IMR-90 (cell line): ENCODE measurements at regions not wholly inside any gene's neighbourhood (a gene's known extent, or its start where the extent isn't known, plus 50 kb on each side); places are given as distances from the start of the nearest gene placed in this dataset.

ENCODE experiments used
- ATAC-seq: fragments of 200-7000 bp; cut with Tn5 transposase; 2 replicates; pipeline ENCODE4 v1.9.1; 2020; ENCODE audit warnings: low read depth, mild to moderate bottlenecking, moderate library complexity
- BruUV-seq: library from RNA; stranded (reverse); fragments of 400-500 nt; replicated peaks from 2 replicates; lab custom pipeline; 2021; lab: Mats Ljungman, UMichigan
- CTCF ChIA-PET: fragments of 300-600 bp; formaldehyde crosslinking; extraction: SDS; loops from one replicate; lab custom pipeline; 2021; ENCODE audit warnings: antibody characterized with exemption; lab: Yijun Ruan, JAX
- POLR2A ChIA-PET: fragments of 300-600 bp; sonication (Branson Sonifier 250); formaldehyde crosslinking; loops from one replicate; lab custom pipeline; 2022; ENCODE audit warnings: antibody characterized with exemption; ENCODE audit not compliant: unreplicated experiment; lab: Charles Lee
- DNase-seq: peaks from one replicate; pipeline ENCODE4 v3.0.0; 2013
- H2AFZ ChIP-seq: replicated peaks from 2 replicates; pipeline ENCODE3; 2013; ENCODE audit warnings: low read length, mild to moderate bottlenecking; ENCODE audit not compliant: poor library complexity
- H2AK5ac ChIP-seq: 2 replicates; pipeline ENCODE4 v1.6.1; 2013; ENCODE audit warnings: low read depth, low read length, inconsistent platforms
- H2AK9ac ChIP-seq: replicated peaks from 2 replicates; pipeline ENCODE3; 2013; ENCODE audit warnings: mild to moderate bottlenecking, low read depth, low read length, moderate library complexity; ENCODE audit not compliant: poor library complexity
- H2BK120ac ChIP-seq: 2 replicates; pipeline ENCODE4 v1.6.1; 2013; ENCODE audit warnings: low read depth, low read length, inconsistent platforms
- H2BK15ac ChIP-seq: 3 replicates; pipeline ENCODE4 v1.6.1; 2013; ENCODE audit warnings: low read depth, low read length, inconsistent platforms
- H2BK20ac ChIP-seq: 2 replicates; pipeline ENCODE4 v1.6.1; 2013; ENCODE audit warnings: low read depth, mild to moderate bottlenecking, inconsistent platforms, low read length, moderate library complexity
- H2BK5ac ChIP-seq: 2 replicates; pipeline ENCODE4 v1.6.1; 2013; ENCODE audit warnings: mild to moderate bottlenecking, low read depth, low read length, inconsistent platforms; ENCODE audit not compliant: poor library complexity, severe bottlenecking
- H3K14ac ChIP-seq: replicated peaks from 2 replicates; pipeline ENCODE4 v1.6.1; 2013; ENCODE audit warnings: low read depth, low read length, inconsistent platforms
- H3K18ac ChIP-seq: 2 replicates; pipeline ENCODE4 v1.6.1; 2013; ENCODE audit warnings: low read depth, low read length, control low read depth
- H3K23ac ChIP-seq: 2 replicates; pipeline ENCODE4 v1.6.1; 2013; ENCODE audit warnings: low read depth, low read length, inconsistent platforms
- H3K27ac ChIP-seq: 2 replicates; pipeline ENCODE4 v1.5.1; 2013; ENCODE audit warnings: mild to moderate bottlenecking, control low read depth, low read length; ENCODE audit not compliant: insufficient read depth
- H3K27me3 ChIP-seq: 2 replicates; pipeline ENCODE4 v1.6.1; 2013; ENCODE audit warnings: low read length; ENCODE audit not compliant: control insufficient read depth, insufficient read depth
- H3K36me3 ChIP-seq: 2 replicates; pipeline ENCODE4 v1.6.1; 2013; ENCODE audit warnings: low read length, mixed read lengths; ENCODE audit not compliant: control insufficient read depth, insufficient read depth
- H3K4ac ChIP-seq: 2 replicates; pipeline ENCODE4 v1.6.1; 2013; ENCODE audit warnings: low read depth, low read length, inconsistent platforms
- H3K4me1 ChIP-seq: 2 replicates; pipeline ENCODE4 v1.6.1; 2013; ENCODE audit warnings: low read length, mixed read lengths; ENCODE audit not compliant: control insufficient read depth, insufficient read depth
- H3K4me2 ChIP-seq: 2 replicates; pipeline ENCODE4 v1.6.1; 2013; ENCODE audit warnings: low read depth, mild to moderate bottlenecking, control low read depth, low read length, moderate library complexity
- H3K4me3 ChIP-seq: 2 replicates; pipeline ENCODE4 v1.5.1; 2013; ENCODE audit warnings: low read depth, mild to moderate bottlenecking, control low read depth, low read length, moderate library complexity; ENCODE audit not compliant: insufficient read depth
- H3K56ac ChIP-seq: 2 replicates; pipeline ENCODE4 v1.6.1; 2013; ENCODE audit warnings: low read length, inconsistent platforms; ENCODE audit not compliant: insufficient read depth; ENCODE audit errors: extremely low read depth
- H3K79me1 ChIP-seq, 2 experiments: 2 replicates each; pipeline ENCODE4 v1.6.1; 2013; ENCODE audit warnings: low read length in 2 of 2, inconsistent platforms in 1 of 2, low read depth in 1 of 2
- H3K9ac ChIP-seq: 2 replicates; pipeline ENCODE4 v1.6.1; 2013; ENCODE audit warnings: low read depth, low read length, control low read depth
- H3K9me1 ChIP-seq: 2 replicates; pipeline ENCODE4 v1.6.1; 2013; ENCODE audit warnings: low read length, inconsistent platforms; ENCODE audit not compliant: insufficient read depth
- H3K9me3 ChIP-seq: 2 replicates; pipeline ENCODE4 v1.6.1; 2013; ENCODE audit warnings: low read length; ENCODE audit not compliant: control insufficient read depth, insufficient read depth
- H4K20me1 ChIP-seq: 2 replicates; pipeline ENCODE4 v1.6.1; 2013; ENCODE audit warnings: low read length, inconsistent platforms; ENCODE audit not compliant: insufficient read depth
- H4K5ac ChIP-seq: 2 replicates; pipeline ENCODE4 v1.6.1; 2013; ENCODE audit warnings: mild to moderate bottlenecking, low read depth, low read length, control low read depth
- H4K8ac ChIP-seq, 2 experiments: 2 replicates each; pipeline ENCODE4 v1.6.1; 2013; ENCODE audit warnings: low read depth in 2 of 2, low read length in 2 of 2, control low read depth in 1 of 2, inconsistent platforms in 1 of 2
- H4K91ac ChIP-seq: 2 replicates; pipeline ENCODE4 v1.6.1; 2013; ENCODE audit warnings: low read depth, low read length, inconsistent platforms; ENCODE audit not compliant: insufficient read depth
- CEBPB ChIP-seq: IDR thresholded peaks from 2 replicates; pipeline ENCODE4 v1.6.1; 2012; ENCODE audit warnings: low read depth, low read length, improper control_type of control experiment
- FOS ChIP-seq: fragments of 150-350 bp; IDR thresholded peaks from 2 replicates; pipeline ENCODE4 v1.6.1; 2016; ENCODE audit warnings: low read depth, low read length
- MAFK ChIP-seq: IDR thresholded peaks from 2 replicates; pipeline ENCODE4 v1.6.1; 2012; ENCODE audit warnings: low read depth, low read length, improper control_type of control experiment
- NFE2L2 ChIP-seq: fragments of 150-350 bp; IDR thresholded peaks from 2 replicates; pipeline ENCODE4 v1.6.1; 2016; ENCODE audit warnings: low read depth, mild to moderate bottlenecking, low read length
- POLR2A ChIP-seq: IDR thresholded peaks from 2 replicates; pipeline ENCODE4 v1.6.1; 2012; ENCODE audit warnings: mild to moderate bottlenecking, low read depth, low read length
- RCOR1 ChIP-seq: IDR thresholded peaks from 2 replicates; pipeline ENCODE4 v1.6.1; 2012; ENCODE audit warnings: mild to moderate bottlenecking, low read length, improper control_type of control experiment; ENCODE audit not compliant: insufficient replicate concordance
- WGBS, 2 experiments: methylation state at CpG; one replicate each; pipeline versions ENCODE4 v1.1.5 to v1.1.7; 2013; ENCODE audit warnings: missing lambda C conversion rate in 2 of 2; ENCODE audit not compliant: insufficient read length in 1 of 2; ENCODE audit errors: extremely low coverage in 2 of 2; 5-methylcytosine and 5-hydroxymethylcytosine counted together
- dilution Hi-C: fragments of 300-500 bp; cut with HindIII; formaldehyde crosslinking; loops from one replicate; pipeline ENCODE4 v1.14.3; 2018; ENCODE audit warnings: low sequenced_read_pairs; ENCODE audit not compliant: unreplicated experiment
- in situ Hi-C: fragments of 300-500 bp; cut with MboI; formaldehyde crosslinking; loops from 3 replicates; pipeline ENCODE4 v1.14.3; 2019; ENCODE audit warnings: low sequenced_read_pairs, inconsistent platforms, mixed read lengths
- intact Hi-C: fragments of 100-400 bp; cut with micrococcal nuclease; formaldehyde crosslinking; loops from 2 replicates; pipeline ENCODE4 v1.10.0; 2022

GRCh38 chr6:127402890-127403617, 56.1 kb downstream of the KIAA0408 start:
- H3K56ac ChIP-seq, result no peak overlapping the region
- no peaks in the 10 kb centered on the region for H3K36me3 ChIP-seq
- no peak overlapping the region for H3K18ac ChIP-seq
- no peak overlapping the region for H3K23ac ChIP-seq
- no peaks in the 10 kb centered on the region for H3K27me3 ChIP-seq
- H4K20me1 ChIP-seq, result no peaks in the 10 kb centered on the region
- no peak overlapping the region for H3K27ac ChIP-seq
- dilution Hi-C loops (no loop called here), in situ Hi-C loops (no loop called here), intact Hi-C loops (no loop called here)
- DNase-seq (no peak), ATAC-seq (no peak)
- H3K9me1 ChIP-seq, result no peaks in the 10 kb centered on the region
- no peaks in the 10 kb centered on the region for H3K9me3 ChIP-seq
- no peak overlapping the region for H3K9ac ChIP-seq
- no peak overlapping the region for H4K91ac ChIP-seq
- POLR2A ChIA-PET, result no interaction called here
- CTCF ChIA-PET, result no interaction called here
- H2BK15ac ChIP-seq, result no peak overlapping the region
- H4K5ac ChIP-seq, result no peak overlapping the region
- no CpG with 5 or more reads among the region's 4 CpGs for WGBS, 2 experiments
- no peak overlapping the region for H2BK120ac ChIP-seq
- no peak overlapping the region for H2AK5ac ChIP-seq
- no peak overlapping the region for H3K4me3 ChIP-seq
- H3K79me1 ChIP-seq, result no peaks in the 10 kb centered on the region
- no peak overlapping the region for H2BK5ac ChIP-seq
- H2AFZ ChIP-seq, result no peak overlapping the region
- no peak for TF ChIP-seq FOS
- no peak for TF ChIP-seq CEBPB
- no peak for TF ChIP-seq POLR2A
- no peak for TF ChIP-seq NFE2L2
- TF ChIP-seq RCOR1, result no peak
- TF ChIP-seq MAFK, result 0 out of 2 replicates have a peak, but pooled peaks have one; percentile 6
- H3K4ac ChIP-seq, result no peak overlapping the region
- H2AK9ac ChIP-seq, result no peak overlapping the region
- H3K4me2 ChIP-seq, result no peak overlapping the region
- no peak overlapping the region for H3K14ac ChIP-seq
- H4K8ac ChIP-seq, result no peak overlapping the region
- 0 out of 2 replicates have a peak, but pooled peaks cover 2% of the 10 kb centered on the region for H3K4me1 ChIP-seq
- no TSS peak for BruUV-seq
- no peak overlapping the region for H2BK20ac ChIP-seq
